Keratinocyte (primary cell): ENCODE measurements at regions not wholly inside any gene's neighbourhood (a gene's known extent, or its start where the extent isn't known, plus 50 kb on each side); places are given as distances from the start of the nearest gene placed in this dataset.
"Not testable (repeated sequence)": the region's sequence is repeated elsewhere in the genome, so short reads cannot be mapped to it uniquely, and the experiment has no call there.

Experiments
- CTCF ChIP-seq, 3 experiments: IDR thresholded peaks in 1 of 3; conservative IDR thresholded peaks in 1 of 3; optimal IDR thresholded peaks in 1 of 3; 2 replicates in 2 of 3; 3 replicates in 1 of 3; pipeline versions ENCODE3 to v1.5.1; 2011; ENCODE audit warnings: low read length in 3 of 3, mild to moderate bottlenecking in 3 of 3, moderate library complexity in 2 of 3, control low read depth in 1 of 3, inconsistent platforms in 1 of 3; ENCODE audit not compliant: insufficient read depth in 2 of 3; ENCODE audit errors: extremely low read depth in 1 of 3
- EZH2 ChIP-seq: IDR thresholded peaks from one replicate; pipeline ENCODE4 v1.6.1; 2012; ENCODE audit warnings: inconsistent platforms, mild to moderate bottlenecking, low read length, moderate library complexity

- not testable (repeated sequence) for TF ChIP-seq CTCF (optimal IDR thresholded peaks at IDR 0.05 in 1 of 3, IDR thresholded peaks at IDR 0.05 in 1 of 3, conservative IDR thresholded peaks at IDR 0.05 in 1 of 3; ENCODE audit: extremely low read depth in 1 of 3, insufficient read depth in 2 of 3, low read length in 3 of 3); EZH2
Measured at GRCh38 chr2:187784138-187784537, 229.9 kb upstream of the TFPI start.
